Adrenal gland (tissue), 5 donors: ENCODE measurements at regions not wholly inside any gene's neighbourhood (a gene's known extent, or its start where the extent isn't known, plus 50 kb on each side); places are given as distances from the start of the nearest gene placed in this dataset.

Source experiments
- POLR2A ChIP-seq, 2 donors: fragments of 450-650 bp; IDR thresholded peaks; one replicate each; pipeline ENCODE4 v1.6.1; 2017; ENCODE audit warnings: antibody characterized with exemption in 2 of 2, mild to moderate bottlenecking in 2 of 2, moderate library complexity in 1 of 2
- TF ChIP-seq, protein P1 (sequence below), 6 experiments: fragments of 450-650 bp in 4 of 6; fragments of 200-600 bp in 2 of 6; sonication (generic) in 1 of 6; IDR thresholded peaks; 1 replicate in 5 of 6; 2 replicates in 1 of 6; pipeline versions ENCODE4 v1.5.1 to v1.8.0; 2016 to 2021; ENCODE audit warnings: antibody characterized with exemption in 6 of 6, mild to moderate bottlenecking in 2 of 6, moderate library complexity in 1 of 6
- donor health status: DM: no; HTN: no; CAD: no.

DNA sequence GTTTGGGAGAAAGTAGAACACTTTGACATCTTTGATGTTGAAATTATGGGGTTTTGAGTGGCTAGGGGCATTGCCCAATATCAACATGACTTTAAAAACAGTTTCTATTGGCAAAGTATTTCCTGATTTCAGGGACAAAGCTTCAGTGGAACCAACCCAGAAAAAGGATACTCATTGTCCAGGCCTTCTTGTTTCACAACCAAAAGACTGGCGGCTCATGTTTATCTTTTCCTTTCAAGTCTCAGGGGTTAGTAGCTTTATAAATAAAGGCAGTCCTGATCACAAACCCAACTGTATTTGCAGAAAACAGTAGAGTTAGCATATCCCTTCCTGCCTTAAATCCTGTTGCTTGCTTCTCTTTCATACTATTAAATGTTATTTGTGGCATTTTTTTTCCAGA is 119.1 kb downstream of the SLITRK2 start:
- TF ChIP-seq POLR2A (IDR thresholded peaks at IDR 0.05), result no peak
- TF ChIP-seq, protein P1, sequence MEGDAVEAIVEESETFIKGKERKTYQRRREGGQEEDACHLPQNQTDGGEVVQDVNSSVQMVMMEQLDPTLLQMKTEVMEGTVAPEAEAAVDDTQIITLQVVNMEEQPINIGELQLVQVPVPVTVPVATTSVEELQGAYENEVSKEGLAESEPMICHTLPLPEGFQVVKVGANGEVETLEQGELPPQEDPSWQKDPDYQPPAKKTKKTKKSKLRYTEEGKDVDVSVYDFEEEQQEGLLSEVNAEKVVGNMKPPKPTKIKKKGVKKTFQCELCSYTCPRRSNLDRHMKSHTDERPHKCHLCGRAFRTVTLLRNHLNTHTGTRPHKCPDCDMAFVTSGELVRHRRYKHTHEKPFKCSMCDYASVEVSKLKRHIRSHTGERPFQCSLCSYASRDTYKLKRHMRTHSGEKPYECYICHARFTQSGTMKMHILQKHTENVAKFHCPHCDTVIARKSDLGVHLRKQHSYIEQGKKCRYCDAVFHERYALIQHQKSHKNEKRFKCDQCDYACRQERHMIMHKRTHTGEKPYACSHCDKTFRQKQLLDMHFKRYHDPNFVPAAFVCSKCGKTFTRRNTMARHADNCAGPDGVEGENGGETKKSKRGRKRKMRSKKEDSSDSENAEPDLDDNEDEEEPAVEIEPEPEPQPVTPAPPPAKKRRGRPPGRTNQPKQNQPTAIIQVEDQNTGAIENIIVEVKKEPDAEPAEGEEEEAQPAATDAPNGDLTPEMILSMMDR (IDR thresholded peaks at IDR 0.05), result no peak
